Neural cell (in vitro differentiated cells): ENCODE measurements at regions not wholly inside any gene's neighbourhood (a gene's known extent, or its start where the extent isn't known, plus 50 kb on each side); places are given as distances from the start of the nearest gene placed in this dataset.

ENCODE experiments used
- CTCF ChIP-seq: fragments of 450-650 bp; IDR thresholded peaks from 2 replicates; pipeline ENCODE4 v1.5.1; 2014; ENCODE audit warnings: antibody characterized with exemption, mild to moderate bottlenecking, moderate library complexity; ENCODE audit not compliant: poor library complexity, severe bottlenecking
- EP300 ChIP-seq: fragments of 450-650 bp; conservative IDR thresholded peaks from 2 replicates; pipeline ENCODE4 v1.6.1; 2014; ENCODE audit warnings: antibody characterized with exemption, mild to moderate bottlenecking, moderate library complexity; ENCODE audit not compliant: poor library complexity, severe bottlenecking
- EZH2 ChIP-seq: fragments of 200-600, 300-800 bp; shearing (Covaris generic), sonication (generic); IDR thresholded peaks from 2 replicates; pipeline ENCODE4 v1.6.1; 2014; ENCODE audit warnings: antibody characterized with exemption, low read length, borderline replicate concordance, mild to moderate bottlenecking; ENCODE audit not compliant: insufficient read depth, poor library complexity, severe bottlenecking
- MXI1 ChIP-seq: fragments of 450-650 bp; conservative IDR thresholded peaks from 2 replicates; pipeline ENCODE4 v1.6.1; 2014; ENCODE audit warnings: antibody characterized with exemption, mild to moderate bottlenecking; ENCODE audit not compliant: poor library complexity, severe bottlenecking
- TAF1 ChIP-seq: IDR thresholded peaks from 2 replicates; pipeline ENCODE4 v1.6.1; 2012; ENCODE audit warnings: low read depth
- TF ChIP-seq, protein P1 (sequence below): IDR thresholded peaks from 2 replicates; pipeline ENCODE4 v1.6.1; 2012; ENCODE audit warnings: borderline replicate concordance

- TF ChIP-seq CTCF (no peak), EP300 (no peak), EZH2 (no peak), TAF1 (no peak), MXI1 (no peak)
- TF ChIP-seq, protein P1, sequence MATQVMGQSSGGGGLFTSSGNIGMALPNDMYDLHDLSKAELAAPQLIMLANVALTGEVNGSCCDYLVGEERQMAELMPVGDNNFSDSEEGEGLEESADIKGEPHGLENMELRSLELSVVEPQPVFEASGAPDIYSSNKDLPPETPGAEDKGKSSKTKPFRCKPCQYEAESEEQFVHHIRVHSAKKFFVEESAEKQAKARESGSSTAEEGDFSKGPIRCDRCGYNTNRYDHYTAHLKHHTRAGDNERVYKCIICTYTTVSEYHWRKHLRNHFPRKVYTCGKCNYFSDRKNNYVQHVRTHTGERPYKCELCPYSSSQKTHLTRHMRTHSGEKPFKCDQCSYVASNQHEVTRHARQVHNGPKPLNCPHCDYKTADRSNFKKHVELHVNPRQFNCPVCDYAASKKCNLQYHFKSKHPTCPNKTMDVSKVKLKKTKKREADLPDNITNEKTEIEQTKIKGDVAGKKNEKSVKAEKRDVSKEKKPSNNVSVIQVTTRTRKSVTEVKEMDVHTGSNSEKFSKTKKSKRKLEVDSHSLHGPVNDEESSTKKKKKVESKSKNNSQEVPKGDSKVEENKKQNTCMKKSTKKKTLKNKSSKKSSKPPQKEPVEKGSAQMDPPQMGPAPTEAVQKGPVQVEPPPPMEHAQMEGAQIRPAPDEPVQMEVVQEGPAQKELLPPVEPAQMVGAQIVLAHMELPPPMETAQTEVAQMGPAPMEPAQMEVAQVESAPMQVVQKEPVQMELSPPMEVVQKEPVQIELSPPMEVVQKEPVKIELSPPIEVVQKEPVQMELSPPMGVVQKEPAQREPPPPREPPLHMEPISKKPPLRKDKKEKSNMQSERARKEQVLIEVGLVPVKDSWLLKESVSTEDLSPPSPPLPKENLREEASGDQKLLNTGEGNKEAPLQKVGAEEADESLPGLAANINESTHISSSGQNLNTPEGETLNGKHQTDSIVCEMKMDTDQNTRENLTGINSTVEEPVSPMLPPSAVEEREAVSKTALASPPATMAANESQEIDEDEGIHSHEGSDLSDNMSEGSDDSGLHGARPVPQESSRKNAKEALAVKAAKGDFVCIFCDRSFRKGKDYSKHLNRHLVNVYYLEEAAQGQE: no peak
Observed at GRCh38 chr3:80543154-80543553, 775.4 kb upstream of the ROBO1 start.
